ENCODE measurements at regions not wholly inside any gene's neighbourhood (a gene's known extent, or its start where the extent isn't known, plus 50 kb on each side); places are given as distances from the start of the nearest gene placed in this dataset.

DNA sequence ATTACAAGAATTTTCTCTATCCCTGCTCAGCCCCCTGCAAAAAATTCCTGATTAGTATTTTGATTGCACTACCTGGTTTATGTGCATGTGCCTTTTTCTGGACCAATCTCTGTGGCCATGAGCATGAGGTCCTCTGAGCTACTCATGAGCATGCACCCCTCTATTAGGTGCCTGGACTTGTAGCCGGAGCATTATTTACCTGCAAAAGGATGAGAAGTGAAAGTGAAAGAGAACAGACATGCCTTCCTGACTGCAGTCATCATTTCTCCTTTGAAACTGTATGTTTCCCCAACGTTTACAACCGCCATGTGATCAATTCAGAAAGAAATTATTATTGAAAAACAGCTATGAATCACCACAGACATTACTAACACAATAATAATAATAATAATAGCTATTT is 1008.8 kb downstream of the ROBO2 start:
- TF ChIP-seq, protein P1, sequence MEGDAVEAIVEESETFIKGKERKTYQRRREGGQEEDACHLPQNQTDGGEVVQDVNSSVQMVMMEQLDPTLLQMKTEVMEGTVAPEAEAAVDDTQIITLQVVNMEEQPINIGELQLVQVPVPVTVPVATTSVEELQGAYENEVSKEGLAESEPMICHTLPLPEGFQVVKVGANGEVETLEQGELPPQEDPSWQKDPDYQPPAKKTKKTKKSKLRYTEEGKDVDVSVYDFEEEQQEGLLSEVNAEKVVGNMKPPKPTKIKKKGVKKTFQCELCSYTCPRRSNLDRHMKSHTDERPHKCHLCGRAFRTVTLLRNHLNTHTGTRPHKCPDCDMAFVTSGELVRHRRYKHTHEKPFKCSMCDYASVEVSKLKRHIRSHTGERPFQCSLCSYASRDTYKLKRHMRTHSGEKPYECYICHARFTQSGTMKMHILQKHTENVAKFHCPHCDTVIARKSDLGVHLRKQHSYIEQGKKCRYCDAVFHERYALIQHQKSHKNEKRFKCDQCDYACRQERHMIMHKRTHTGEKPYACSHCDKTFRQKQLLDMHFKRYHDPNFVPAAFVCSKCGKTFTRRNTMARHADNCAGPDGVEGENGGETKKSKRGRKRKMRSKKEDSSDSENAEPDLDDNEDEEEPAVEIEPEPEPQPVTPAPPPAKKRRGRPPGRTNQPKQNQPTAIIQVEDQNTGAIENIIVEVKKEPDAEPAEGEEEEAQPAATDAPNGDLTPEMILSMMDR (conservative IDR thresholded peaks at IDR 0.05 in 1 of 2, IDR thresholded peaks at IDR 0.05 in 1 of 2; ENCODE audit: low read depth in 1 of 2, low read length in 2 of 2), result no peak
- no peak for TF ChIP-seq EZH2 (IDR thresholded peaks at IDR 0.05; ENCODE audit: low read length, missing control alignments)

Measured in fibroblast of lung (primary cell).